HG02943 (cell line): ENCODE measurements at regions not wholly inside any gene's neighbourhood (a gene's known extent, or its start where the extent isn't known, plus 50 kb on each side); places are given as distances from the start of the nearest gene placed in this dataset.

Experiments used
- ATAC-seq: cut with Tn5 transposase; IDR thresholded peaks from one replicate; pipeline ENCODE4 v1.9.1; 2021; ENCODE audit warnings: mild to moderate bottlenecking, low read depth, moderate library complexity; ENCODE audit not compliant: unreplicated experiment

GRCh38 chr18:56246916-56247315 is 391.5 kb downstream of the TXNL1 start:
- ATAC-seq = no peak

- no peak for ATAC-seq
Observed at GRCh38 chr18:56245866-56246580, 392.4 kb downstream of the TXNL1 start.

DNA sequence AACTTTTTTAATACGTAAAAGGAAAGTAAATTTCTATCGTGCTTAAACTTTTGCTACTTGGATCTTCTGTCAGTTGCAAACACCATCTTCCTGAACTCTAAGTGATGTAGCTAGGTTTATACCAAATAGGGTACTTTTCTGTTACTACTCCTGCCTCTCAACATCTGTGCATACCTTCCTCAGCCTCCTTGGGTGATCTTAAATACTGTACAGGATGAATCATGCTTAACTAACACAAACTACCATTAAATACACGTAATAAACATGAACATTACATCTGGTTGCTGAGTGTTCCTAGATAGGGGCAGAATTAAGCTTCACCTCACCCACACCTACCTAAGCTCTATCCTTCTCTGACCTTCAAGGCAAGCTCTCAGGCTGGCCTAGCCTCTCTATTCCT is 398.0 kb downstream of the TXNL1 start:
- ATAC-seq = no peak

GRCh38 chr18:56238576-56238975 is 399.8 kb downstream of the TXNL1 start:
- ATAC-seq = no peak

- peak; percentile 94 for ATAC-seq
Observed at GRCh38 chr18:56235481-56236013, 402.8 kb downstream of the TXNL1 start.

- ATAC-seq = peak; percentile 26
Observed at GRCh38 chr18:56235071-56235470, 403.3 kb downstream of the TXNL1 start.

GRCh38 chr18:56233595-56233994 is 404.8 kb downstream of the TXNL1 start:
- ATAC-seq = no peak

GRCh38 chr18:56226025-56226424 is 412.4 kb downstream of the TXNL1 start:
- ATAC-seq = no peak

GRCh38 chr18:56224669-56225561 is 413.5 kb downstream of the TXNL1 start:
- ATAC-seq = no peak

- no peak for ATAC-seq
Observed at GRCh38 chr18:56221195-56222065, 417.0 kb downstream of the TXNL1 start.

GRCh38 chr18:56217406-56217805 is 421.0 kb downstream of the TXNL1 start:
- no peak for ATAC-seq

- ATAC-seq = no peak
Observed at GRCh38 chr18:56214706-56215105, 423.7 kb downstream of the TXNL1 start.

GRCh38 chr18:56210520-56210919 is 427.9 kb downstream of the TXNL1 start:
- no peak for ATAC-seq

GRCh38 chr18:56207989-56208388 is 430.4 kb downstream of the TXNL1 start:
- no peak for ATAC-seq

GRCh38 chr18:56204052-56204451 is 434.3 kb downstream of the TXNL1 start:
- no peak for ATAC-seq

GRCh38 chr18:56202678-56203077 is 435.7 kb downstream of the TXNL1 start:
- no peak for ATAC-seq

DNA sequence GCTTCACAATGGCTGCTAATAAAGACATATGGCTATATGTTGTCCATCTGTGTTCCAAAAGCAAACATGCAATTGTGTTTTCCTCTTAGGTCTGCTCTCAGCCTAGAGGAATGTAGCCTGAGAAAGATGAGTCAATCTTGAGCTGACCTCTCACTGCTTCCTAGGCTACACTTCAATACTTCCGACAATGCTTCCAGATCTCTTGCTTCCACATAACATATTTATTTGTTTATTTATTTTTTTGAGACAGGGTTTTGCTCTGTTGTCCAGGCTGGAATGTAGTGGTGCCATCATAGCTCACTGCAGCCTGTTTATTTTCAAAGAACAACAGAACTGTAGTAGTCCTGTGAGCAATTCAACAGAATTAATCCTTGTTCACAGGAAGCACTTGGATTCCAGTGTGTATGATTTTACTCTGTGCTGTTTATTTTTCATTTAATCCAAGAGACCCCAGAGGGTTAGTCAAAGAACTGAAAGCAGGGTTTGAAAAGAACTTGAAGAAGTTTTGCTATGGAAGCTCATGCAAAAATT is 437.9 kb downstream of the TXNL1 start:
- no peak for ATAC-seq

DNA sequence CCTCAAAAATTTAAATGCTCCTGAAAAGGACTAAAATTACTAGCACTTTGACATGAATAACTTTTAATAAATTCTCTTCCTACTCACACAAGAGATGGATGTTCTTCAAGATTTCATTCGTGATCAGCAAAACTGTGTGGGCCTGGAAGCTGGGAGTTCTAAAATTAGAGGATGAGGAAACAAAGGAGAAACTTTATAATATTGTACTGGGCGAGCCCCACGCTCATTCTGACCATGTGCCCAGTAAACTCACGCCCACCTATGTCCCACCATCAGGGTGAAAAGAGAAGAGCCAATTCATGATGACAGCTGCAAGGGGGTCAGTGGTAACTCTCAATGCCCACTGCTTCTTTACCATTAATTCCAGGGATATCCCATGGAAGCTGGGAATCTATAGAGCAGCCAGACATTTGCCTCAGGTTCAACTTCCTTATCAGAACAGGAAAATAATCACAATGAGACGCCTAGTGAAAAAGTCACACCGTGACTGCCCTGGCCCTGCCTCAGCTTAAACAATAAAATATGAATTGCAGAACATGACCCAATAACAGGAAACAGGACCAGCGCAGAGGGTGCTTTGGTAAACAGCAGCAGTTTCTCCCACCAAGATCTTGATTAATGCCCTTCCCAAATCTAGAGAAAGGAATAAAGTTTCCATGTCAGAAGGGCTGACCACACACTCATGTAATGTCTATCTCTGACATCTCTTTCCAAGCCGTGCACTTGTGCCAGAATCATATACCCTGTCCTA is 438.6 kb downstream of the TXNL1 start:
- no peak for ATAC-seq

- ATAC-seq = no peak
Observed at GRCh38 chr18:56197241-56197859, 441.0 kb downstream of the TXNL1 start.
